ENCODE measurements at regions not wholly inside any gene's neighbourhood (a gene's known extent, or its start where the extent isn't known, plus 50 kb on each side); places are given as distances from the start of the nearest gene placed in this dataset.

DNA sequence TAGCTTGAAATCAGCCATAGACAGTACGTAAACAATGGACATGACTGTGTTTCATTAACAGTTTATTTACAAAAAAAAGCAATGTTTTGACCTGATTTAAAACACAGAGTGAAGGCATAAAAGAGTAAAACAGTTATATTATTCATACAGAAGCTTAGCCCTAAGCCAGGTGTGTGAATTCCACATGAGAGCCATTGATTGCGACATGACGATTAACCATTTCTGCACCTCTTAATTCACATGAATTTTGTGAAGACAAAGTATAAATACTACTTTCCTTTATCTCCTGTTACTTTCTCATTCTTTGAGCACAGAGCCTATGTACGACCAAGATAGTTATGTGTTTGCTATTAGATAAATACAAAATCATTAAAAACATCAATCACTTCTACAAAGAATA lies 55.0 kb upstream of the MAGEB18 start:
- TF ChIP-seq BHLHE40 (IDR thresholded peaks at IDR 0.05; ENCODE audit: borderline replicate concordance) (no peak), TARDBP (IDR thresholded peaks at IDR 0.05) (no peak), FOXK2 (IDR thresholded peaks at IDR 0.05) (no peak), LEF1 (IDR thresholded peaks at IDR 0.05; ENCODE audit: borderline replicate concordance) (no peak), HDGF (IDR thresholded peaks at IDR 0.05; ENCODE audit: borderline replicate concordance) (no peak), FOXA1 (IDR thresholded peaks at IDR 0.05) (no peak), L3MBTL2 (conservative IDR thresholded peaks at IDR 0.05) (no peak), ZNF384 (IDR thresholded peaks at IDR 0.05) (no peak), NFRKB (IDR thresholded peaks at IDR 0.05) (no peak), SUZ12 (IDR thresholded peaks at IDR 0.05) (no peak), SP1 (IDR thresholded peaks at IDR 0.05) (no peak), ARNT (IDR thresholded peaks at IDR 0.05) (no peak), CTBP1 (IDR thresholded peaks at IDR 0.05; ENCODE audit: borderline replicate concordance) (no peak)

All from HEK293T (cell line).